AG04450 (cell line): ENCODE measurements at regions not wholly inside any gene's neighbourhood (a gene's known extent, or its start where the extent isn't known, plus 50 kb on each side); places are given as distances from the start of the nearest gene placed in this dataset.

Experiments
- CTCF ChIA-PET: fragments of 300-600, 350-600 bp; formaldehyde crosslinking; extraction: SDS; loops from one replicate; lab custom pipeline; 2022; ENCODE audit warnings: antibody characterized with exemption, inconsistent platforms; lab: Charles Lee
- POLR2A ChIA-PET: fragments of 350-600 bp; formaldehyde crosslinking; extraction: SDS; loops from one replicate; lab custom pipeline; 2021; ENCODE audit warnings: antibody characterized with exemption, inconsistent platforms; lab: Yijun Ruan, JAX
- DNase-seq: peaks from one replicate; pipeline ENCODE4 v3.0.0-alpha.2; 2011; ENCODE audit warnings: low read depth, low spot score
- H3K27ac ChIP-seq: one replicate; pipeline ENCODE4 v1.5.1; 2012; ENCODE audit warnings: low read depth, low read length, control low read depth
- H3K27me3 ChIP-seq: one replicate; pipeline ENCODE4 v1.6.0; 2012; ENCODE audit warnings: low read length; ENCODE audit not compliant: control insufficient read depth, insufficient read depth
- H3K4me3 ChIP-seq: 2 replicates; pipeline ENCODE4 v1.5.1; 2011; ENCODE audit warnings: mild to moderate bottlenecking, low read depth, low read length, control low read depth
- H3K9me3 ChIP-seq: 2 replicates; pipeline ENCODE4 v1.5.1; 2012; ENCODE audit warnings: low read length; ENCODE audit not compliant: control insufficient read depth, insufficient read depth
- CTCF ChIP-seq: IDR thresholded peaks from 2 replicates; pipeline ENCODE4 v1.5.1; 2011; ENCODE audit warnings: low read depth, low read length, control low read depth, inconsistent platforms

GRCh38 chr16:86739178-86739577 is 160.8 kb downstream of the FOXL1 start:
- ChIA-PET POLR2A (no interaction called here), CTCF (interaction anchor here (1.4 kb wide), 1 partner anchor 22 kb away, joined by 4 read pairs; no protein-coding TSS in a partner anchor)
- DNase-seq, result no peak
- Histone ChIP-seq H3K27me3 (no peaks in the 10 kb centered on the region), H3K4me3 (no peak overlapping the region), H3K9me3 (peaks cover 4% of the 10 kb centered on the region; the same call in 1 of the 2 replicates), H3K27ac (no peak overlapping the region)
- no peak for TF ChIP-seq CTCF

GRCh38 chr16:86739808-86740207 is 161.5 kb downstream of the FOXL1 start:
- no peak for DNase-seq
- H3K4me3 ChIP-seq, result no peak overlapping the region
- CTCF ChIA-PET, result interaction anchor here (0.6 to 1.4 kb wide), 2 partner anchors 21 to 42 kb away, joined by 4 to 6 read pairs; no protein-coding TSS in a partner anchor
- TF ChIP-seq CTCF, result no peak
- H3K9me3 ChIP-seq, result peaks cover 4% of the 10 kb centered on the region; the same call in 1 of the 2 replicates
- POLR2A ChIA-PET, result no interaction called here
- no peak overlapping the region for H3K27ac ChIP-seq
- H3K27me3 ChIP-seq, result no peaks in the 10 kb centered on the region

- ChIA-PET POLR2A (no interaction called here), CTCF (interaction anchor here (0.6 to 1.4 kb wide), 2 partner anchors 20 to 43 kb away, joined by 4 to 6 read pairs; no protein-coding TSS in a partner anchor)
These were observed 161.9 kb downstream of the FOXL1 start for GRCh38 chr16:86740298-86740697.

GRCh38 chr16:86740906-86741799 is 162.8 kb downstream of the FOXL1 start:
- H3K4me3 ChIP-seq, result peak overlapping the region; percentile 50
- H3K9me3 ChIP-seq, result peaks cover 4% of the 10 kb centered on the region; the same call in 1 of the 2 replicates
- ChIA-PET CTCF (interaction anchor here (1.0 kb wide), 1 partner anchor 19 kb away, joined by 5 read pairs; no protein-coding TSS in a partner anchor), POLR2A (interaction anchor here (0.6 kb wide), 1 partner anchor 10 kb away, joined by 3 read pairs; no protein-coding TSS in a partner anchor)
- TF ChIP-seq CTCF, result no peak
- no peaks in the 10 kb centered on the region for H3K27me3 ChIP-seq
- peak overlapping the region; percentile 65 for H3K27ac ChIP-seq
- DNase-seq, result no peak

More at GRCh38 chr16:86740298-86740697, 161.9 kb downstream of the FOXL1 start:
- no peak overlapping the region for H3K4me3 ChIP-seq
- TF ChIP-seq CTCF, result no peak
- no peaks in the 10 kb centered on the region for H3K27me3 ChIP-seq
- peaks cover 4% of the 10 kb centered on the region; the same call in 1 of the 2 replicates for H3K9me3 ChIP-seq
- no peak for DNase-seq
- no peak overlapping the region for H3K27ac ChIP-seq

GRCh38 chr16:86747761-86748160 is 169.4 kb downstream of the FOXL1 start:
- ChIA-PET POLR2A (no interaction called here), CTCF (no interaction called here)
- no peak for TF ChIP-seq CTCF
- Histone ChIP-seq H3K4me3 (no peak overlapping the region), H3K27ac (no peak overlapping the region), H3K9me3 (no peaks in the 10 kb centered on the region; the same call in 1 of the 2 replicates), H3K27me3 (no peaks in the 10 kb centered on the region)
- DNase-seq, result no peak
